CD4-positive, CD25-positive, alpha-beta regulatory T cell (primary cell): ENCODE measurements at regions not wholly inside any gene's neighbourhood (a gene's known extent, or its start where the extent isn't known, plus 50 kb on each side); places are given as distances from the start of the nearest gene placed in this dataset.

Experiments used
- ATAC-seq, 2 donors: fragments of 150-1000 bp; cut with Tn5 transposase; one replicate each; pipeline ENCODE4 v1.10.0; 2021; ENCODE audit warnings: low read depth in 2 of 2, moderate number of reproducible peaks in 2 of 2, moderate library complexity in 1 of 2
- DNase-seq, 3 donors: peaks; one replicate each; pipeline versions ENCODE4 v3.0.0 to v3.0.0-alpha.2; 2012 to 2022; ENCODE audit warnings: mixed read lengths in 1 of 3
- H3K27ac ChIP-seq: one replicate; pipeline ENCODE4 v1.7.0; 2013; ENCODE audit warnings: mild to moderate bottlenecking, low read length; ENCODE audit not compliant: insufficient read depth, poor library complexity, severe bottlenecking
- H3K27me3 ChIP-seq: one replicate; pipeline ENCODE4 v1.7.0; 2013; ENCODE audit warnings: low read length; ENCODE audit not compliant: control insufficient read depth, insufficient read depth
- H3K36me3 ChIP-seq: one replicate; pipeline ENCODE4 v1.7.0; 2013; ENCODE audit warnings: mild to moderate bottlenecking, low read length, moderate library complexity; ENCODE audit not compliant: control insufficient read depth, insufficient read depth
- H3K4me1 ChIP-seq: 2 replicates; pipeline ENCODE4 v1.7.0; 2013; ENCODE audit warnings: mild to moderate bottlenecking, low read length; ENCODE audit not compliant: insufficient read depth, control insufficient read depth, poor library complexity, severe bottlenecking
- H3K4me3 ChIP-seq: one replicate; pipeline ENCODE4 v1.7.0; 2013; ENCODE audit warnings: low read depth, mild to moderate bottlenecking, low read length, moderate library complexity
- H3K9me3 ChIP-seq, 2 experiments: 1 replicate in 1 of 2; 2 replicates in 1 of 2; pipeline ENCODE4 v1.7.0; 2013; ENCODE audit warnings: low read length in 2 of 2, mild to moderate bottlenecking in 1 of 2, moderate library complexity in 1 of 2; ENCODE audit not compliant: control insufficient read depth in 2 of 2
- H3K27ac Mint-ChIP-seq, 3 donors: one replicate each; pipeline ENCODE4 v1.8.0; 2020 to 2022; ENCODE audit warnings: mild to moderate bottlenecking in 3 of 3, mixed read lengths in 3 of 3, moderate library complexity in 2 of 3
- H3K27me3 Mint-ChIP-seq: one replicate; pipeline ENCODE4 v1.8.0; 2022; ENCODE audit warnings: mild to moderate bottlenecking, mixed read lengths
- H3K36me3 Mint-ChIP-seq: one replicate; pipeline ENCODE4 v1.8.0; 2020; ENCODE audit warnings: mixed read lengths
- H3K4me1 Mint-ChIP-seq, 4 donors: one replicate each; pipeline ENCODE4 v1.8.0; 2020 to 2022; ENCODE audit warnings: mixed read lengths in 4 of 4, mild to moderate bottlenecking in 1 of 4
- H3K4me3 Mint-ChIP-seq, 4 donors: one replicate each; pipeline ENCODE4 v1.8.0; 2020 to 2022; ENCODE audit warnings: mild to moderate bottlenecking in 4 of 4, mixed read lengths in 4 of 4, moderate library complexity in 3 of 4
- H3K9me3 Mint-ChIP-seq, 7 donors: one replicate each; pipeline ENCODE4 v1.8.0; 2020 to 2022; ENCODE audit warnings: mixed read lengths in 7 of 7, mild to moderate bottlenecking in 3 of 7, moderate library complexity in 2 of 7

DNA sequence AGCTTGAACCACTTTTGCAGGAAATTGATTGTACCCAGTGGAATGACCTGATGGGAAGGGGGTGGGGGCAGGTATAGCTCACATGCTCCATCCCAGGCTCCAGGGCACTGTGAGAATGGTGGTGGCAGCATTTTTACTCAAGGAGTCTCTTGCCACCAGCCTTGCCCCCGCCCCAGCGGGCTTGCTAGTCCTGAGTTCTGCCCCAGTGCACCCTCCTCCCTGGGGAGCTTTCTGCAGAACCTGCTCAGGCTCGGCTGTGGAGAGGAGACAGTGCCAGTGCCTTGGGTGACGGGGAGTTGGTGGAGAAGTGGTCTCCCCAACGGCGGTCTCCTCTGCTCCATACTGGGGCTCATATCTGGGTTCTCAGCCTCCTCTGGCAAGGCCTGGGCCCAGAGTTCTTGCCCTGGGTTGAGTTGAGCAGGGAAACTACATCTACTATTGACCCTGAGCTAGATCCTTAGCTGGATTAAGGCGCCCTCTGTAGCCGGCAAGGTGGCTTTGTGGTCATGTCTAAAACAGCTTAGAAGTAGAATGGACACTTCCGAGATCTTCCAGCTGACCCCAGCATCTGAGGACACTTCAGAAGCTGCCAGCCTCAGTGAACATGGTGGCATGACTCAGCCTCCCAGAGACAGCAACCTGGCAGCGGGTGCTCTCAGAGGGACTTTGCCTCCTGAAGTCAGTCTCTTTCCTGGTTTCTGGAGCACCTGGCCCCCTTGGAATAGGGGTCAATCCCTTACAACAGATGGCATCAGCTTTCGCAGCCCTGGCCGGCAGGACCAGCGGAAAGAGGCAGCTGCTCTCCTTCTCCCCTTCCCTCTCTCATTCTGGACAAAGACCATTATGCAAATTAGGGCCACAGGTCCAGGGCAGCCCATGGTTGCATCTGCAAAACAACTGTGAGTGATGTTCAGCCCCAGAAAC, 363.4 kb upstream of the MKI67 start:
- Mint-ChIP-seq H3K27me3 (no peaks in the 10 kb centered on the region), H3K4me1 (no peaks in the 10 kb centered on the region), H3K36me3 (no peaks in the 10 kb centered on the region), H3K4me3 (no peak overlapping the region), H3K9me3 (peaks cover 0 to 3% (median 0%) of the 10 kb centered on the region in 7 donors), H3K27ac (no peak overlapping the region)
- no peak overlapping the region for H3K4me3 ChIP-seq
- H3K9me3 ChIP-seq: no peaks in the 10 kb centered on the region
- ATAC-seq (no peak), DNase-seq (no peak)
- H3K4me1 ChIP-seq: no peaks in the 10 kb centered on the region
- no peak overlapping the region for H3K27ac ChIP-seq
- no peaks in the 10 kb centered on the region for H3K27me3 ChIP-seq
- no peaks in the 10 kb centered on the region for H3K36me3 ChIP-seq

DNA sequence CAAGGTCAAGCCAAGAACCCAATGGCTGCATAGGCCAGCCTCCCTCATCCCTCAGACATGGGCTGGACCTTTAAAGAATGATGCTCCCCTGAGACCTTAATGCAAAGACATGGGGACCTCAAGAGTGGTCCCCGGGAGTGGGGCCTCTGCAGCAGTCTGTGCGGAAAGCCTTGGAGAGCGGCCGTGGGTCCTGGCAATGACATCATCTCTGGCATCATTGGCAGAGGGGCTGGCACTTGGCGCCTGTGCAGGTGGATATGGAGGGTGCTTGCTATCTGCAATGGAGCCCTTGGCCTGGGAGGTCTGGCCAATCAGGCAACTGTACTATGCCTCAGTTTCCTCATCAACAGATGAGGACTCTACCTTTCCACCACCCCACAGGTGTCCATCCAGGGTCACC, 365.5 kb upstream of the MKI67 start:
- Histone ChIP-seq H3K36me3 (no peaks in the 10 kb centered on the region), H3K4me3 (no peak overlapping the region), H3K9me3 (no peaks in the 10 kb centered on the region), H3K27me3 (no peaks in the 10 kb centered on the region), H3K4me1 (no peaks in the 10 kb centered on the region), H3K27ac (no peak overlapping the region)
- ATAC-seq (no peak), DNase-seq (no peak)
- H3K9me3 Mint-ChIP-seq: no peaks in the 10 kb centered on the region
- H3K27me3 Mint-ChIP-seq: no peaks in the 10 kb centered on the region
- H3K36me3 Mint-ChIP-seq: no peaks in the 10 kb centered on the region
- no peak overlapping the region for H3K27ac Mint-ChIP-seq
- H3K4me1 Mint-ChIP-seq: no peaks in the 10 kb centered on the region
- H3K4me3 Mint-ChIP-seq: no peak overlapping the region

DNA sequence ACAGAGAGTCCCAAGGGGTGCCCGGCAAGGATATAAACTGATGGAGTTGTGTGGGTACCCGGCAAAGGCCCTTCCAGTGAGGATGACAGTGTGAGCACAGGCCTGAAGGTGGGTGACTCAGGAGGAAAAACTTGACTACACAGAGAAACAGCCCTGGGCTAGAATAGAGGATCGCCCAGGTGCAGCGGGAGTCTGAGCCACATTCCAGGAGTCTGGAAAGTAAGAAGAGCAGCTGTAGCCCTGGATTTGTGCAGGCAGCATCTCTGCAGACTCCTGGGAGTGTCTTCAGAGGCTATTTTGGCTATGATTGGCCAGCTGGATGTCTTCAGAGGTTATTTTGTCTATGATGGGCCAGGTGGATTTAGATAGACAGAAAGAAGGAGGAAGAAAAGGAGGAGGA, 367.6 kb upstream of the MKI67 start:
- DNase-seq (no peak), ATAC-seq (no peak)
- Mint-ChIP-seq H3K9me3 (peaks cover 0 to 3% (median 0%) of the 10 kb centered on the region in 7 donors), H3K27ac (no peak overlapping the region), H3K4me1 (no peaks in the 10 kb centered on the region), H3K4me3 (no peak overlapping the region), H3K27me3 (no peaks in the 10 kb centered on the region), H3K36me3 (no peaks in the 10 kb centered on the region)
- H3K4me1 ChIP-seq: no peaks in the 10 kb centered on the region
- H3K27ac ChIP-seq: no peak overlapping the region
- no peak overlapping the region for H3K4me3 ChIP-seq
- H3K9me3 ChIP-seq: no peaks in the 10 kb centered on the region
- H3K27me3 ChIP-seq: no peaks in the 10 kb centered on the region
- H3K36me3 ChIP-seq: no peaks in the 10 kb centered on the region

DNA sequence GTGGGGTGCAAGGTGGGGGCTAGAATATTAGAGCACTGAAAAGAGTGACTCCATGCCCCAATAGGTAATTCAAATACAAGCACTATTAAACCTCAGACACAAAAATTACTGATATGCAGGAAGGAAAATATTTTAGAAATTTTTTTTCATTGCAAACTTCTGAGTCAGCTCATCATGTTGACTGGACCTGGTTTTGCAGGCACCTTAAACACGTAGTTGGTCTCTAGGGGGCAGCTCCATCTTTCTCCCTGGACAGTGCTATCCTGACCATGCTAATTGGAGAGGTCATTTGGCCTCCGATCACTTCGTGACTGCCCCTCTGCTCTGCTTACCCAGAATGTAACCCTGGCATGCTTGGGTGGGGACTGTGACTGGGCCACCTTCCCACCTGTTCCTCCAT, 368.4 kb upstream of the MKI67 start:
- DNase-seq (no peak), ATAC-seq (no peak)
- no peak overlapping the region for H3K27ac ChIP-seq
- no peaks in the 10 kb centered on the region for H3K9me3 ChIP-seq
- H3K9me3 Mint-ChIP-seq: peaks cover 0 to 3% (median 0%) of the 10 kb centered on the region in 7 donors
- H3K27me3 ChIP-seq: no peaks in the 10 kb centered on the region
- no peaks in the 10 kb centered on the region for H3K4me1 Mint-ChIP-seq
- H3K36me3 ChIP-seq: no peaks in the 10 kb centered on the region
- no peak overlapping the region for H3K4me3 Mint-ChIP-seq
- H3K4me1 ChIP-seq: no peaks in the 10 kb centered on the region
- H3K27ac Mint-ChIP-seq: no peak overlapping the region
- no peaks in the 10 kb centered on the region for H3K36me3 Mint-ChIP-seq
- no peaks in the 10 kb centered on the region for H3K27me3 Mint-ChIP-seq
- H3K4me3 ChIP-seq: no peak overlapping the region

DNA sequence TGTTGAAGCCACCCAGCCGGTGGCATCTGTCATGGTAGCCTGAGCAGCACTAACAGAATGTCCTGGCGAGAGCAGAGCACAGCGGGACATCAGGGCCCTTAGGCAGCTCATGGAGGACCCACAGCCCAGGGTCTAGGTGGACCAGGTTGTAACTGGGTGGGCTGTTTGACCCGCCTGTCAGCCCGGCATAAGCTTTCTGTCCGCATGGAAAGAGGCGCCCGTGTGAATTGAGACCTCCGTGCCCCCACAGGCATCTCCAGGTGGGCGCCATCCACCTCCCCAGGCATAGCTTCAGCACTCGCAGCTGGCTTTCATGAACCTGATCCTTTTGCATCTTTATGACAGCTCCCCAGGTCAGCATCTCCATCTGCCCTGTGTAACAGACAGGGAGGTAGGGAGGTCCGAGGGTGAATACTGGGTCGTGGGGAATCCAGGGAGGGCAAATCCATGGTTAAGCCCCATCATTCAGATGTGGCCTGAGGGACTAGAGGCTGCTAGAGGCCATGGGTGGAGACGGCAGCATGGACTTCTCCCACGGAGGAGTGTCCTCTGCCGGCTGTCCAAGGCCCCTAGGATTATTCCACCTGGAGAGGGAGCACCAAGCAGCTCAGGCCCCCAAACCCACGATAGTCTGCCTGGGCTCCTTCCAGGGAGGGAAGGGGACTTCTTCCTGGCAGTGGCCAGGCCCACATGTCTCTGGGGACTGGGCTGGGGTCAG, 371.6 kb upstream of the MKI67 start:
- Histone ChIP-seq H3K4me1 (no peaks in the 10 kb centered on the region), H3K4me3 (no peak overlapping the region), H3K9me3 (no peaks in the 10 kb centered on the region), H3K27me3 (no peaks in the 10 kb centered on the region), H3K36me3 (no peaks in the 10 kb centered on the region), H3K27ac (no peak overlapping the region)
- ATAC-seq: no peak
- DNase-seq: no peak
- Mint-ChIP-seq H3K27me3 (peaks cover 4% of the 10 kb centered on the region), H3K9me3 (peaks cover 0 to 3% (median 0%) of the 10 kb centered on the region in 7 donors), H3K36me3 (no peaks in the 10 kb centered on the region), H3K4me1 (no peaks in the 10 kb centered on the region), H3K27ac (no peak overlapping the region), H3K4me3 (no peak overlapping the region)

DNA sequence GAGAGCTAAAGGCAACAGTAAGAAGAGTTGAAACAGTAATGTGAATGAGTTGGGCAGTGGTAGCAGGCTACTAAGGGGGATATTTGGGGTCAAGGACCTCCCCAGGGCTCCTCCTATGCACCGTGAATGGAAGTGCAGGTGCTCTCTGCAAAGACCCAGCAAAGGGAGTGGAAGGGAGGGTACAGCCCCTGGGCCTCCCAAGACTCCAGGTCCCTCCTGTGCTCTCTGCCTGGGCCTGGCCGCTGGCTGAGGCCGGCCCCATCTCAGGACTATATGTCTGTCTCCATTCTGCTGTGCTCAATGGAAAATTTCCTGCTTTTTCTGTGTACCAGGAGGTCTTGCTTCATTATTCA, 372.1 kb upstream of the MKI67 start:
- no peaks in the 10 kb centered on the region for H3K4me1 Mint-ChIP-seq
- no peaks in the 10 kb centered on the region for H3K4me1 ChIP-seq
- H3K36me3 ChIP-seq: no peaks in the 10 kb centered on the region
- no peaks in the 10 kb centered on the region for H3K36me3 Mint-ChIP-seq
- H3K9me3 ChIP-seq: no peaks in the 10 kb centered on the region
- peaks cover 0 to 3% (median 0%) of the 10 kb centered on the region in 7 donors for H3K9me3 Mint-ChIP-seq
- H3K4me3 ChIP-seq: no peak overlapping the region
- DNase-seq (no peak), ATAC-seq (no peak)
- H3K27me3 Mint-ChIP-seq: peaks cover 4% of the 10 kb centered on the region
- H3K27ac Mint-ChIP-seq: no peak overlapping the region
- H3K27ac ChIP-seq: no peak overlapping the region
- no peak overlapping the region for H3K4me3 Mint-ChIP-seq
- H3K27me3 ChIP-seq: no peaks in the 10 kb centered on the region

DNA sequence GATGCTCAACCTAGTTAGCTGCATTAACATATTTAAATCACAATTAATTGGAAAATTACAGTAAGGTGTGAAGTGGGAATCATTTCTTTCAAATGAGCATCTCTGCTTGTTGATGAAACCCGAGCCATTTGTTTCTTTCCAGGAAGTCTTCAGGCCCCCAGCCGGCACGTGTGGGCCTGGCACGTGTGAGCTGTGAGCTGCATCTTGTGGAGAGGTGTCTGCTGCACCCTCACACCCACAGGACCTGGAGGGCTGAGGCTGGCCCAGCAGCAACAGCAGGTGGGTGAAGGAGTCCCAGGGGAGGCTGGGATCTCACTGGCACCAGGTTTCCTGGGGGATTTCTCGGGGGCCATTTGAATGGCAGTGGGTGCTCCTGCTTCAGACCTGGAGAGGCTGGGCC, 372.5 kb upstream of the MKI67 start:
- no peaks in the 10 kb centered on the region for H3K36me3 ChIP-seq
- no peak overlapping the region for H3K4me3 ChIP-seq
- H3K27ac ChIP-seq: no peak overlapping the region
- Mint-ChIP-seq H3K4me1 (no peaks in the 10 kb centered on the region), H3K36me3 (no peaks in the 10 kb centered on the region), H3K9me3 (peaks cover 0 to 3% (median 0%) of the 10 kb centered on the region in 7 donors), H3K4me3 (no peak overlapping the region), H3K27ac (no peak overlapping the region), H3K27me3 (peaks cover 4% of the 10 kb centered on the region)
- no peaks in the 10 kb centered on the region for H3K9me3 ChIP-seq
- ATAC-seq (no peak), DNase-seq (no peak)
- no peaks in the 10 kb centered on the region for H3K27me3 ChIP-seq
- no peaks in the 10 kb centered on the region for H3K4me1 ChIP-seq
